Ishikawa (cell line): ENCODE measurements at regions not wholly inside any gene's neighbourhood (a gene's known extent, or its start where the extent isn't known, plus 50 kb on each side); places are given as distances from the start of the nearest gene placed in this dataset.

ENCODE experiments used
- CEBPB ChIP-seq: IDR thresholded peaks from 2 replicates; pipeline ENCODE4 v1.6.1; 2012
- CREB1 ChIP-seq: IDR thresholded peaks from 2 replicates; pipeline ENCODE4 v1.6.1; 2012; ENCODE audit warnings: low read depth
- EGR1 ChIP-seq: IDR thresholded peaks from 2 replicates; pipeline ENCODE4 v1.6.1; 2012
- EP300 ChIP-seq: IDR thresholded peaks from 2 replicates; pipeline ENCODE4 v1.6.1; 2012; ENCODE audit warnings: borderline replicate concordance
- FOXM1 ChIP-seq: IDR thresholded peaks from 2 replicates; pipeline ENCODE4 v1.6.1; 2012; ENCODE audit warnings: low read depth, borderline replicate concordance
- NFIC ChIP-seq: IDR thresholded peaks from 2 replicates; pipeline ENCODE4 v1.6.1; 2012
- RAD21 ChIP-seq: IDR thresholded peaks from 2 replicates; pipeline ENCODE4 v1.6.1; 2012; ENCODE audit warnings: low read depth
- TAF1 ChIP-seq: IDR thresholded peaks from 2 replicates; pipeline ENCODE4 v1.6.1; 2012; ENCODE audit warnings: low read depth, mild to moderate bottlenecking
- TCF12 ChIP-seq: IDR thresholded peaks from 2 replicates; pipeline ENCODE4 v1.6.1; 2012; ENCODE audit warnings: low read depth
- TEAD4 ChIP-seq: IDR thresholded peaks from 2 replicates; pipeline ENCODE4 v1.6.1; 2012
- YY1 ChIP-seq: IDR thresholded peaks from 2 replicates; pipeline ENCODE4 v1.6.1; 2012; ENCODE audit warnings: low read depth
- ZBTB7A ChIP-seq: IDR thresholded peaks from 2 replicates; pipeline ENCODE4 v1.6.1; 2012; ENCODE audit warnings: low read depth
- TF ChIP-seq, protein P1 (sequence below): IDR thresholded peaks from 2 replicates; pipeline ENCODE4 v1.6.1; 2012
- TF ChIP-seq, protein P2 (sequence below): IDR thresholded peaks from 2 replicates; pipeline ENCODE4 v1.6.1; 2012; ENCODE audit warnings: low read depth, mild to moderate bottlenecking
- TF ChIP-seq, protein P3 (sequence below): IDR thresholded peaks from 2 replicates; pipeline ENCODE4 v1.6.1; 2012

DNA sequence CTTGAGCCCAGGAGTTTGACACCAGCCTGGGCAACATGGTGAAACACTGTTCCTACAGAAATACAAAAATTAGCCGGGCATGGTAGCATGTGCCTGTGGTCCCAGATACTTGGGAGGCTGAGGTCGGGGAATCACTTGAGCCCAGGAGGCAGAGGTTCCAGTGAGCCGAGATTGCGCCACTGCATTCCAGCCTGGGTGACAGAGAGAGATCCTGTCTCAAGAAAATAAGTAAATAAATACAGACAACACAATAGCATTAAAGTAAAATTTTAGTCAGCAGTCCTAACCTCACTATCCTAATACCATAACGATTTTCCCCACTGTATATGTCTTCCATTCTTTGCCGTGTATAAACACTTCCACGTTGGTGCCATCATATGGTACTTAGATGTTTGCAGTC is 83.0 kb upstream of the MBOAT2 start:
- TF ChIP-seq NFIC: no peak
- TF ChIP-seq TEAD4: no peak
- TF ChIP-seq EGR1: no peak
- TF ChIP-seq RAD21: no peak
- TF ChIP-seq FOXM1: no peak
- no peak for TF ChIP-seq CREB1
- TF ChIP-seq ZBTB7A: no peak
- TF ChIP-seq, protein P1, sequence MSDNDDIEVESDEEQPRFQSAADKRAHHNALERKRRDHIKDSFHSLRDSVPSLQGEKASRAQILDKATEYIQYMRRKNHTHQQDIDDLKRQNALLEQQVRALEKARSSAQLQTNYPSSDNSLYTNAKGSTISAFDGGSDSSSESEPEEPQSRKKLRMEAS: no peak
- no peak for TF ChIP-seq TAF1
- TF ChIP-seq CEBPB: no peak
- no peak for TF ChIP-seq EP300
- TF ChIP-seq TCF12: no peak
- TF ChIP-seq YY1: no peak
- TF ChIP-seq, protein P2, sequence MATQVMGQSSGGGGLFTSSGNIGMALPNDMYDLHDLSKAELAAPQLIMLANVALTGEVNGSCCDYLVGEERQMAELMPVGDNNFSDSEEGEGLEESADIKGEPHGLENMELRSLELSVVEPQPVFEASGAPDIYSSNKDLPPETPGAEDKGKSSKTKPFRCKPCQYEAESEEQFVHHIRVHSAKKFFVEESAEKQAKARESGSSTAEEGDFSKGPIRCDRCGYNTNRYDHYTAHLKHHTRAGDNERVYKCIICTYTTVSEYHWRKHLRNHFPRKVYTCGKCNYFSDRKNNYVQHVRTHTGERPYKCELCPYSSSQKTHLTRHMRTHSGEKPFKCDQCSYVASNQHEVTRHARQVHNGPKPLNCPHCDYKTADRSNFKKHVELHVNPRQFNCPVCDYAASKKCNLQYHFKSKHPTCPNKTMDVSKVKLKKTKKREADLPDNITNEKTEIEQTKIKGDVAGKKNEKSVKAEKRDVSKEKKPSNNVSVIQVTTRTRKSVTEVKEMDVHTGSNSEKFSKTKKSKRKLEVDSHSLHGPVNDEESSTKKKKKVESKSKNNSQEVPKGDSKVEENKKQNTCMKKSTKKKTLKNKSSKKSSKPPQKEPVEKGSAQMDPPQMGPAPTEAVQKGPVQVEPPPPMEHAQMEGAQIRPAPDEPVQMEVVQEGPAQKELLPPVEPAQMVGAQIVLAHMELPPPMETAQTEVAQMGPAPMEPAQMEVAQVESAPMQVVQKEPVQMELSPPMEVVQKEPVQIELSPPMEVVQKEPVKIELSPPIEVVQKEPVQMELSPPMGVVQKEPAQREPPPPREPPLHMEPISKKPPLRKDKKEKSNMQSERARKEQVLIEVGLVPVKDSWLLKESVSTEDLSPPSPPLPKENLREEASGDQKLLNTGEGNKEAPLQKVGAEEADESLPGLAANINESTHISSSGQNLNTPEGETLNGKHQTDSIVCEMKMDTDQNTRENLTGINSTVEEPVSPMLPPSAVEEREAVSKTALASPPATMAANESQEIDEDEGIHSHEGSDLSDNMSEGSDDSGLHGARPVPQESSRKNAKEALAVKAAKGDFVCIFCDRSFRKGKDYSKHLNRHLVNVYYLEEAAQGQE: no peak
- TF ChIP-seq, protein P3, sequence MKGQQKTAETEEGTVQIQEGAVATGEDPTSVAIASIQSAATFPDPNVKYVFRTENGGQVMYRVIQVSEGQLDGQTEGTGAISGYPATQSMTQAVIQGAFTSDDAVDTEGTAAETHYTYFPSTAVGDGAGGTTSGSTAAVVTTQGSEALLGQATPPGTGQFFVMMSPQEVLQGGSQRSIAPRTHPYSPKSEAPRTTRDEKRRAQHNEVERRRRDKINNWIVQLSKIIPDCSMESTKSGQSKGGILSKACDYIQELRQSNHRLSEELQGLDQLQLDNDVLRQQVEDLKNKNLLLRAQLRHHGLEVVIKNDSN: no peak

DNA sequence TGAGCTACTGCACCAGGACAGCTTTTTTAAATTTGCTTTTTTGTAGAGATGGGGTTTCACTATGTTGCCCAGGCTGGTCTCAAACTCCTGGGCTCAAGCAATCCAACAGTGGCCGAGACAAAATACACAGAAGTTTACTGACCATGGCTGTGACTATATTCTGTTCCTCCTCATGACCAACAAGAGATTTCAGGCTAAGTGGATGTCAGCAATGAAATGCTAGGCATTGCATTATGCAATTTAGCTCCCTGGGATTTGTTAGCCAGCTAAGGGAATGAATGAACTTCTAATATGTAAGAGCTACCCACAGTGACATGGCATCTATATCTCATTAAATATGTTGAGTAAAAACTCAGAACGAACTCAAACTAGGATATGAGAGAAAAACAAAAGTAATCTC is 81.9 kb upstream of the MBOAT2 start:
- TF ChIP-seq, protein P2: no peak
- TF ChIP-seq, protein P1: no peak

DNA sequence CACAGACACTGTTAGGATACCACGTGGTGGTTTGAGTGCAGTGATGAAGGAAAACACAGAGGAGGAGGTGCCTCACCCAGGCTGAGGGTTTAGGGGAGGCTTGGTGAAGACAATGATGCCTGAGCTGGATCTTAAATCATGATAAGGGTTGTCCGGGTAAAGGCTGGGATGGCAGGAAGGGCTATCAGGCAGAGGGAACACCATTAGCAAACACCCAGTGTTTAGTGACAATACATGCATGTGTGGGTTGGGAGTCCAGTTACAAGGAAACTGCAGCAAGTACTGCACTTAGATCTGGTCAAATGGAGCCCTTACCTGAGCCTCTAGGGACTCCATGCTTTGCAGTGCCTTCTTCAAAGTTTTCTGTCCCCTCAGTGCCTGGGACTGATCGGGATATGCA is 79.8 kb upstream of the MBOAT2 start:
- TF ChIP-seq EP300 (no peak), EGR1 (no peak), RAD21 (no peak), CREB1 (no peak), NFIC (no peak), TAF1 (no peak), CEBPB (no peak), ZBTB7A (no peak), FOXM1 (no peak), TCF12 (no peak), TEAD4 (no peak), YY1 (no peak)
- TF ChIP-seq, protein P1: no peak
- TF ChIP-seq, protein P3: no peak
- TF ChIP-seq, protein P2: no peak

DNA sequence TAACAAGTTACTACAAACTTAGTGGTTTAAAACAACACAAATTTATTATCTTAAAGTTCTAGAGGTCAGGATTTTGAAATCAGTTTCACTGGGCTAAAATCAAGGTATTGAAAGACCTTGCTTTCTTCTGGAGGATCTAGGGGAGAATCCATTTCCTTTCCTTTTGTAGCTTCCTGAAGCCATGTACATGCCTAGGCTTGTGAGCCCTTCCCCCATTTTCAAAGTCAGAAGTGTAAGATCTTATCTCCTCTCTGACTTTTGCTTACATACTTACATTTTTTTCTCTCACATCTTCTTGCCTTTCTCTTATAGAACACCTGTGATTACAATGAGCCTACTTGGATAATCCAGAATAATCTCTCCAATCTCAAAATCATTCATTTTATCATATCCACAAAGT is 78.7 kb upstream of the MBOAT2 start:
- TF ChIP-seq TEAD4 (no peak), TAF1 (no peak), TCF12 (no peak), ZBTB7A (no peak)
- TF ChIP-seq, protein P1: no peak

DNA sequence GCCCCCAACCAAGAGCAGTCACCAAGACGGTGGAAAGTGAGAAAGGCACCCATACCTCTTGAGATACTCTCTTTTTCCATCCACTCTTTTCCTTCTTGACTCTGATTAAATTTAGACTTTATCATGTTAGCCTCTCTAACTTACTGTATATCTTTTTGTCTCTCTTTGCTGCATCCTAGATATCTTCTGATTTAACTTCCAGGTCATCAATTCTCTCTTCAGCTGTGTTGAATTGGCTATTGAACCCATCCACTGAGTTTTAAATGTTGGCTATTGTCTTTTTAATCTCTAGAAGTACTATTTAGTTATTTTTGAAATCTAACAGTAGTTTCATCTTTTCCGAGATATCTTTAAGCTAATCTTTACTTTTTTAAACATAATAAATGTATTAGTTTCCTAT is 78.3 kb upstream of the MBOAT2 start:
- TF ChIP-seq CEBPB: no peak
- TF ChIP-seq TAF1: no peak
